HEK293T (cell line): ENCODE measurements at regions not wholly inside any gene's neighbourhood (a gene's known extent, or its start where the extent isn't known, plus 50 kb on each side); places are given as distances from the start of the nearest gene placed in this dataset.
"Not testable (repeated sequence)": the region's sequence is repeated elsewhere in the genome, so short reads cannot be mapped to it uniquely, and the experiment has no call there.

ENCODE experiments used
- FOXK2 ChIP-seq: fragments of 450-650 bp; IDR thresholded peaks from 2 replicates; pipeline ENCODE4 v1.6.1; 2016; ENCODE audit warnings: mild to moderate bottlenecking
- NFRKB ChIP-seq: fragments of 450-650 bp; IDR thresholded peaks from 2 replicates; pipeline ENCODE4 v1.6.1; 2016; ENCODE audit warnings: mild to moderate bottlenecking, moderate library complexity
- SP1 ChIP-seq: fragments of 450-650 bp; IDR thresholded peaks from 2 replicates; pipeline ENCODE4 v1.6.1; 2017
- SUZ12 ChIP-seq: fragments of 450-650 bp; IDR thresholded peaks from 2 replicates; pipeline ENCODE4 v1.6.1; 2016; ENCODE audit warnings: mild to moderate bottlenecking

DNA sequence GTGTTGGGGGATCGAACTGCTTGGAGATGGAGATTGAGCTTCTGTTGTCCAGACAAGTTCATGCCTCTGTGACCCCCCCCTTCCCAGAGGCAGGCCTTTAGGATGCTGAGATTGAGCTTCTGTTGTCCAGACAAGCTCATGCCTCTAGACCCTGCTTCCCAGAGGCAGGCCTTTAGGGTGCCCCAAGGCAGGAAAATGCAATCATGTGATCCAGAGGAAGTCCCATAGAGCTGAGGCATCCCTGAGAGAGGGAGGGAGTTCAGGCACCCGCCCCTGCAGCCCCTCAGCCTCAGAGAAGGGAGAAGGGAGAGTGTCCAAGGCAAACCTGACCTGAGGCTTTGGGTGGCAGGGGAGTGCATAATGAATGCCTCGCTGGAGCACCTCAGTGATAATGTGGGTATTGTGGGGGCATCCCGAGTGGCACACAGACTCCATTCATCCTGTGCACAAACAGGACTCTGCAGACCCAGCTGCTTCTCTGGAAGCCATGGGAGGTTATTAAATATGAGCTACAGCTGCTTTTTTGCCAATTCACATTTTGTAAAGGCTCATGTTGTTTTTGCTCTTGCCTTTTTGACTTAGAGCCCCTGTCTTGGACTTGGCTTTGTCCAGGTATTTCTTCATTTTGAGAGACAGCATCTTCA, 182.4 kb upstream of the IRF2BP2 start:
- not testable (repeated sequence) for TF ChIP-seq SP1, SUZ12, FOXK2, NFRKB
